ENCODE measurements at regions not wholly inside any gene's neighbourhood (a gene's known extent, or its start where the extent isn't known, plus 50 kb on each side); places are given as distances from the start of the nearest gene placed in this dataset.

DNA sequence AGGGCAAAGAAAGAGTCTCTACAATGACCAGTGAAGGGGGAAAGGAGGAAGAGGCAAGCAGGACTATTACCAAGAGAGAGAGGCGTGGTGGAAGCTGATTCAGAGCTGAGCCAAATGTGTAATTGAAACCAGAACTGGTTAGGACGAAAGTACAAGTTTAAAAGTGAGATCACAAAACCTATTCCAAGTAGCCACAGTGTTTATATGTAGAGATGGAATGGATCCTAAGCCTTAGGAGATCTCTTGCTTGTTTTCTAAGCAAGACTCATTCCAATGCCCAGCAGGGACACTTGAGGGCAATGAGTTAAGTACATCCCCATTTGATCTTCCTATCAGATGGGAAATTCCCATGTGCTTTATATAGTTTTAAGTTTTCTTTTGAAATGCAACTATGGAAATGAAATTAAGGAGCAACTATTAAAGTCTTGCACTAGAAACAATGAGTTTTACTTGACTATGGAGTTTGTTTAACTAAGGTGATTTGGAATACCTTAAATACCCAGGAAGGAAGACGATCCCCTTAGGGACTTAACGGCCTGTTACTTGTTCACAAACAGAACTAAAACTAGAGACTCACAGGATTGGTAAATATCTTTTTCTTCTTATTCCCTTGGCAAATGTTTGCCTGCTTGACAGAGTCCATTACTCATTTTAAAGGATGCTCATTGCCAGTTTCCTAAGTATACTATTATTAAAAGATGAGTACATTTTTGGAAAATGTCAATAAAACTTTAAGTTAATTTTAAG, 51.1 kb upstream of the SNX2 start:
- no peak for FAIRE-seq

All from islet of Langerhans (tissue), 1 donor.